Activated CD4-positive, alpha-beta memory T cell treated with anti-CD3 and anti-CD28 coated beads, Interleukin-2, amount 10 ng/mL, durations not matched to agents 7 days and 5 days (primary cell): ENCODE measurements at regions not wholly inside any gene's neighbourhood (a gene's known extent, or its start where the extent isn't known, plus 50 kb on each side); places are given as distances from the start of the nearest gene placed in this dataset.
"Not testable (repeated sequence)": the region's sequence is repeated elsewhere in the genome, so short reads cannot be mapped to it uniquely, and the experiment has no call there.

ENCODE experiments used
- CTCF ChIA-PET: fragments of 350-600 bp; sonication (Branson Sonifier 250); formaldehyde crosslinking; loops from one replicate; lab custom pipeline; 2021; ENCODE audit warnings: antibody characterized with exemption, inconsistent platforms; lab: Charles Lee
- POLR2A ChIA-PET: fragments of 350-600 bp; sonication (Branson Sonifier 250); formaldehyde crosslinking; loops from one replicate; lab custom pipeline; 2021; ENCODE audit warnings: antibody characterized with exemption; lab: Charles Lee
- DNase-seq: peaks from one replicate; pipeline ENCODE4 v3.0.0-alpha.2; 2020
- H3K27ac Mint-ChIP-seq: one replicate; pipeline ENCODE4 v1.8.0; 2021; ENCODE audit warnings: mild to moderate bottlenecking, mixed read lengths
- H3K27me3 Mint-ChIP-seq: one replicate; pipeline ENCODE4 v1.8.0; 2021; ENCODE audit warnings: mixed read lengths
- H3K36me3 Mint-ChIP-seq: one replicate; pipeline ENCODE4 v1.8.0; 2021; ENCODE audit warnings: low read depth, mixed read lengths
- H3K4me1 Mint-ChIP-seq: one replicate; pipeline ENCODE4 v1.8.0; 2021; ENCODE audit warnings: mixed read lengths
- H3K4me3 Mint-ChIP-seq: one replicate; pipeline ENCODE4 v1.8.0; 2021; ENCODE audit warnings: mild to moderate bottlenecking, mixed read lengths
- H3K9me3 Mint-ChIP-seq: one replicate; pipeline ENCODE4 v1.8.0; 2021; ENCODE audit warnings: mixed read lengths

DNA sequence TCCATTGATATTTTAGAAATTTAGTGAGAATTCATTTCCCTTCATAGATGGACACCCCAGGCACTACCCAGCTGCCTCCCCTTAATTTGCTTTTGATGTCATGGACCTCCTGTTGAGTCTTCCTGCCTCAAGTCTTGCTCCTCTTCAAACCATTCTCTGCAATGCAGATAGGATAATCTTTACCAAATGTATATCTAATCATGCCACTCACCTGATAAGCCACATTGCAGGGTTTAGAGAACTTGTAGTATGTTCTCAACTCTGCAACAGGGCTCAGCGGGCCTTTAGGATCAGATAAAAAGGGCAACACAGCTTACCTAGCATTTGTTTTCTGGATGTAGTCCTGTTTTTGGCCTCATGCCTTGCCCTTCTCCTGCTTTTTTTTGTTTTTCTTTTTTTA, 234.5 kb downstream of the EMP1 start:
- POLR2A ChIA-PET, result no interaction called here
- H3K9me3 Mint-ChIP-seq, result no peaks in the 10 kb centered on the region
- CTCF ChIA-PET, result no interaction called here

DNA sequence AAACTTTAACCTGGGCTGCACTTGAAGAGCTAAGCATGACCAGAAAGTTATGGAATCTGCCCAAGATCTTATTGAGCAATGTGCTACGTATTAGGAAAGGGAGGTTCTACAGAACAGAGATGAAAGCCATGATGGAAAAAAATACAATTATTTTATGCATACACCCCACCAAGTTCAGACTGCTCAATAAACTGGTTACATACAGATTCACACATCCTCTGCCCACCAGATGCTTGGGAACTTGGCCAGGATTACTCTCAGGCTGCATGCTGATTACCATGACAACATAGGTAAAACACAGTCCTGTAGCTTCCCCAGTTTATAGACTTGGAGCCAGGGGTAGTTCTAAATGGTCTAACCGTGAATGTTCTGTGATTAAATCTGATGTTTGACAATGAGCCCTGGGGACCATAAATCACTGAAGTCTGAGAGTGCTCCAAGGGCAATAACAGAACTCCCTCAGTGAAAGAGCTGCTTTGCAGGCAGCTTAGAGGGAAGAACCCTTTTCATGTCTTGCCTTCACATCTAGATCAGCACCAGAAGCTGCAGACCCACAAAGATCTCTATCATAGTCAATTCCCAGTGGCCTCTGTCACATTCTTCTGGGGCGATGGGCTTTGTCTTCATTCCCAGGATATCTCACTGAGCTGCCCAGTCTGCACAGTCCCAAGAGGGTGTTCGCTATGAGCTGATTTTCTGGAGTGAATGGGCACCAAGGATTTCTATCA, 232.2 kb downstream of the EMP1 start:
- Mint-ChIP-seq H3K4me3 (no peak overlapping the region), H3K36me3 (no peaks in the 10 kb centered on the region), H3K9me3 (no peaks in the 10 kb centered on the region), H3K27me3 (peaks cover 2% of the 10 kb centered on the region), H3K27ac (no peak overlapping the region), H3K4me1 (no peaks in the 10 kb centered on the region)
- ChIA-PET POLR2A (no interaction called here), CTCF (no interaction called here)
- DNase-seq, result no peak

More for the DNA sequence above, 234.5 kb downstream of the EMP1 start:
- H3K4me1 Mint-ChIP-seq, result no peaks in the 10 kb centered on the region
- no peak overlapping the region for H3K27ac Mint-ChIP-seq
- DNase-seq, result no peak
- peaks cover 2% of the 10 kb centered on the region for H3K27me3 Mint-ChIP-seq
- H3K36me3 Mint-ChIP-seq, result no peaks in the 10 kb centered on the region
- no peak overlapping the region for H3K4me3 Mint-ChIP-seq

DNA sequence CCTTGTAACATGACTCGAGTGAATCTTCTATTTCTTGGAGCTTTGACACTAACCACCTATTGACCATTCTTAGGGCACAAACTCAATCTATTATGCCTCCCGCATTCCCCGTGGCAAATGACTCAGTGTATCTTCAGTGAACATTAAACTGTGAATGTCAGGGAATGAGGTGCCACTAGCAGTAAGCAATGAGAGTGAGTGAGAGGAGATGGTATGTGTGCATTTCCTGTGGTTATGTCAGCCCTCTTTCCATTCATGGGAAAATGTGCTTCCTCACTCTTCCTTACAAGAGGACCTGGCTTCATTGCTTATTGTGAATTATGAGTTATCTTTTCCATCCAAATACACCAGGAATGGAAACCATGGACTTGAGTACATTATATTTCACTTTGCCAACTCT, 229.2 kb downstream of the EMP1 start:
- no peak for DNase-seq
- Mint-ChIP-seq H3K9me3 (no peaks in the 10 kb centered on the region), H3K27me3 (no peaks in the 10 kb centered on the region), H3K4me3 (no peak overlapping the region), H3K4me1 (no peaks in the 10 kb centered on the region), H3K36me3 (no peaks in the 10 kb centered on the region), H3K27ac (no peak overlapping the region)
- ChIA-PET CTCF (no interaction called here), POLR2A (no interaction called here)

DNA sequence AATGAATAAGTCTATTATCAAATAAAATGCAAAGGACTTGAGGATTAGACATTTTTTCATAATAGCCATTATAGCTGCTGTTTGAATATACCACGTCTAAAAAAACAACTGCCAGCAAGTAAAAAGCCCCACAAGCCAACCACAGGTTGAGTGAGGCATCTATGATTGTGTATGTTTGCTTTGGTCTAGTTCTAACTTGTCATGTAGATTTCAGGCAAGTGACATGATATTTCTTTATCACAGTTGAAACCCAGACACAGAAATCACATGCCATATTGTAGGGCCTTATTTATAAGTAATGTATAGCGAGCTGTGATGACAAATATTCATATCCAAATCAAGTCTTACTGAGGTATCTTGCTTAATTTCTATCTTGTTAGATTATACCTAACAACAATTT, 225.8 kb downstream of the EMP1 start:
- ChIA-PET CTCF (no interaction called here), POLR2A (no interaction called here)
- Mint-ChIP-seq H3K27ac (no peak overlapping the region), H3K4me3 (no peak overlapping the region), H3K36me3 (no peaks in the 10 kb centered on the region), H3K9me3 (no peaks in the 10 kb centered on the region), H3K27me3 (no peaks in the 10 kb centered on the region), H3K4me1 (no peaks in the 10 kb centered on the region)
- no peak for DNase-seq

DNA sequence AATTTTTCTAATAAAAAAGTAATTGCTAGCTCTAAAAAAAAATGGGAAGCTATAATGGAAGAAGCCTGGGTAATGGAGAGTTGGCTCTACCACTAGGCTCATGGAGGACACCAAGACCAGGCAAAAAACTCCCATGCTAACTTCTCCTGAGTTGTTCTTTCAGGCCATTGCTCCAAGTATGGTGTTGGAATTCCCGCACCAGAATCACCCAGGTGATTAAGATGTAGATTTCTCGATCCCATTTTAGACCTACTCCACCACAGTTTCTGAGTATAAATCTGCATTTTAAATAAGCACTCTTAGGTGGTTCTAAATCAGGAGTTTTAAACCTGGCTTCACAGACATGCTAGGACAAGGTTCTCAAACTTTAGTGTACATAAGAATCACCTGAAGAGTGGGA, 221.0 kb downstream of the EMP1 start:
- no peaks in the 10 kb centered on the region for H3K36me3 Mint-ChIP-seq
- CTCF ChIA-PET, result no interaction called here
- H3K9me3 Mint-ChIP-seq, result no peaks in the 10 kb centered on the region
- POLR2A ChIA-PET, result no interaction called here
- H3K27ac Mint-ChIP-seq, result no peak overlapping the region
- H3K4me1 Mint-ChIP-seq, result no peaks in the 10 kb centered on the region
- peaks cover 4% of the 10 kb centered on the region for H3K27me3 Mint-ChIP-seq
- H3K4me3 Mint-ChIP-seq, result no peak overlapping the region
- no peak for DNase-seq

DNA sequence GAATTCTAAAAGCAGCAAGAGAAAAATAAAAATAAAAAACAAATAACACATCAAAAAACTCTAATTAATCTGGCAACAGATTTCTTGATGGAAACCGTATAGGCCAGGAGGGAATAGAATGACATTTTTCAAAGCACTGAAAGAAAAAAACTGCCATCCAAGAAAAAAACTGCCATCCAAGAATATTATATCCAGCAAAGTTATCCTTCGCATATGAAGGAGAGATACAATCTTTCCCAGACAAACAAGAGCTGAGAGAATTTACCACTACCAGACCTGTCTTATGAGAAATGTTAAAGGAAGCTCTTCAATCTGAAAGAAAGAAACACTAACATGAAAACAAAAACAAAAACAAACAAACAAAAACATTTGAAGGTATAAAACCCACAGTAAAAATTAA, 214.8 kb downstream of the EMP1 start:
- no peaks in the 10 kb centered on the region for H3K4me1 Mint-ChIP-seq
- POLR2A ChIA-PET, result no interaction called here
- H3K4me3 Mint-ChIP-seq, result no peak overlapping the region
- peaks cover 4% of the 10 kb centered on the region for H3K9me3 Mint-ChIP-seq
- CTCF ChIA-PET, result no interaction called here
- no peaks in the 10 kb centered on the region for H3K36me3 Mint-ChIP-seq
- H3K27me3 Mint-ChIP-seq, result peaks cover 4% of the 10 kb centered on the region
- no peak overlapping the region for H3K27ac Mint-ChIP-seq
- no peak for DNase-seq

DNA sequence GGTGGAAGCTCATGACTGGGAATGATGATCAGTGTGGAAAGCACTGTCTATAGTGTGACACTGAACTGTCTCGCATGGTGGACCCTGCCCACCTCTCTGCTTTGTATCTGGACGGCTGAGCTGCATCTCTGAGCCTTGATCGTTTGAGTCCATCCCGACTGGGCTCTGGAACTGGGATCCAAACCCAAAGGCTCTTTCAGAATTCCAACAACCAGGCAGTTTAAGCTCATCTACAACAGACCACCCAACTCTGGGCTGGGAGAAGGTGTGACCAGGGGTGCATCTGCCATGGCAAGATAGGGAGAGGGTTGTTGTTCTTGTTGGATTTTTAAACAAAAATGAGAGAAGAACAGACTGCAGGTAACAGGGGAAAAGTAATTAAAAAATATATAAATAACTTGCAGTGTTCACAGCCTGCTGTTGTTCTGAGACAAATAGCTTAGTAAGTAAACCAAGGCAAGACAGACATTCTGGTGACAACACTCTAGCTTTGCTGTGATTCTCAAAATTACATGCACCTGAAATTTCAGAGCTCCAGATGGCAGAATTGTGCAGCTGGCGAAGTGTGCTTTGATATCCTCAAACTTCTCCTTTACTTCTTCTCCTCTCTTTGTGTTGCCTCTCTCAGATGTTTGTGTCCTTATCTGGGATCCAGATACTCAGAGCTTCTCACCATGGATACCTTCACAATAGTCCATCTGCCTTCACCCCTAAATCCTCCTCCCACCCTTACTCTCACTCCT, 209.6 kb downstream of the EMP1 start:
- H3K27ac Mint-ChIP-seq, result no peak overlapping the region
- no peaks in the 10 kb centered on the region for H3K27me3 Mint-ChIP-seq
- DNase-seq, result no peak
- CTCF ChIA-PET, result interaction anchor here (1.3 kb wide), 1 partner anchor 44 kb away, joined by 3 read pairs; no protein-coding TSS in a partner anchor
- no peaks in the 10 kb centered on the region for H3K4me1 Mint-ChIP-seq
- H3K36me3 Mint-ChIP-seq, result no peaks in the 10 kb centered on the region
- POLR2A ChIA-PET, result no interaction called here
- no peak overlapping the region for H3K4me3 Mint-ChIP-seq
- H3K9me3 Mint-ChIP-seq, result peaks cover 4% of the 10 kb centered on the region

DNA sequence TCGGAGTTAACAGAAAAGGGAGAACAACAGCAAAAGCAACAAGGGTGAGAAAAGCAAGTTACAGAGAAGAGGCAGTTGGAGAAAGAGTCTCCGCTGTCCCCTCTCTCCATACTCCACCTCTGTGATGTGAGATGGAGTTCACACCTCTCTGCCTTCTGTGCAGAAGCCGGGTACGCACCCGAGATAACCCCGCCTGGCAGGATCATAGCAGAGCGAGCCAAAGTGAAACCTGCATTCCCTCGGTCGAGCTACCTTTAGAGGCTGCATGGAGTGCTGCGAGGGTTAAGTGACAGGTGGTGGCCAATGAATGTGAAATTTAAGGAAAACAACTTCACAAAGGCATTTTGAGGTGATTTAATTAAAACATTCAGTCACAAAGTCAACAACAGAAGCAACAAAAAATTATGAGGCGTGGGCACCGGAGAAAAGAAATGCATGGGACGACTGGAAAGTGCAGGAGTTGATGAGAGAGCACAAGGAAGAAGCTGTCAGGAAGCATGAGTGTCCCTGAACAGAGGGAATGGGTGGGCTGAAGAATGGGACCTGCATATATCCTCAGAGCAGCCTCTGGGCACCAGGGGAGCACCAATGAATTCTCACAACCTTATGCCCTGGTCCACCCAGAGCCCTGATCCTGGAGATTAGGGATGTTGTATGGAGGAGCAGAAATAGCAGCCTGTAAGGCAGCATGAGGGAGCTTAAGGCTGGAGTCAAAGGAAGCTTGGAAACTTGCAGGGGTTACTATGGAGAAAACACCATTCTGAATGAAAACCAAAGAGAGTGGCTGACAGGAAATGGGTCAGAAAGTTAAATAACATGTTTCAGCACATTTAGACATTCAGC, 208.3 kb downstream of the EMP1 start:
- Mint-ChIP-seq H3K4me3 (no peak overlapping the region), H3K27me3 (no peaks in the 10 kb centered on the region), H3K9me3 (no peaks in the 10 kb centered on the region), H3K4me1 (no peaks in the 10 kb centered on the region), H3K36me3 (no peaks in the 10 kb centered on the region), H3K27ac (no peak overlapping the region)
- DNase-seq, result no peak
- CTCF ChIA-PET, result interaction anchor here (1.3 kb wide), 1 partner anchor 43 kb away, joined by 3 read pairs; no protein-coding TSS in a partner anchor
- POLR2A ChIA-PET, result no interaction called here

DNA sequence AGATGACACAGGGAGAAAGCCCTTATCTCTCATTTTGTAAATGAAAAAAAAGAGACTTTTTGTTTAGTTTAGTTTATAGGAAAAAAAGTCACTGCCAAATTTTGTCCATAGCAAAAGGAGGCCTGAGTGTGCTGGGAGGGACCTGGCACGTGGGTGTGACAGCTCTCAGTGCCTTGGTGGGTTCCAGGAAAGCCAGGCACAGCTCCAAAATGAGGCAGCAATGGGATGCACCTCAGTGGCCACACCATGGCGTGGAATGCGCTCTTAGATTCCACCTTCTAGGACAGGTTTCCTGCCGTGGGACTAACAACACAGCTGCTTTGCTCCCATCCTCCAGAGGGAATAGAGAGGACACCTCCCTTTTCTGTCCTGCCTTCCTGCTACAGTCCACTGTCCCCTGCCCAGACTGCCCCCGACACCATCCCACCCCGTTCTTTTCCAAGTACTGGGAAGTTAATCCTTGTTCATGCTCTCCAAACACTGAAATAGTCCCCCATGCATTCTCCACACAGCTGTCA, 207.6 kb downstream of the EMP1 start:
- ChIA-PET CTCF (no interaction called here), POLR2A (no interaction called here)
- Mint-ChIP-seq H3K36me3 (no peaks in the 10 kb centered on the region), H3K27me3 (no peaks in the 10 kb centered on the region), H3K4me3 (no peak overlapping the region), H3K4me1 (no peaks in the 10 kb centered on the region), H3K9me3 (no peaks in the 10 kb centered on the region), H3K27ac (no peak overlapping the region)
- no peak for DNase-seq

DNA sequence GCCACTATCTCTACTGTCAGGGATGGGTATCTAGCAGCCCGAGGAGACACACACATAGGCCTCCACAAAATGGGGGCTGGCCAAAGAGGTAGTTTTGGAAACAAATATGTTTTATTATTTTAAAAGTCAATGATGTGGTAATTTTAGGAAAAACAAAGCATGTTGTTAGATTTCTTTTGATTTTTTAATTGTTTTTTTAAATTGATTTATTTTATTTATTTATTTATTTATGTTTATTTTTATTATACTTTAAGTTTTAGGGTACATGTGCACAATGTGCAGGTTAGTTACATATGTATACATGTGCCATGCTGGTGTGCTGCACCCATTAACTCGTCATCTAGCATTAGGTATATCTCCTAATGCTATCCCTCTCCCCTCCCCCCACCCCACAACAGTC, 194.8 kb downstream of the EMP1 start:
- H3K36me3 Mint-ChIP-seq, POLR2A ChIA-PET, H3K27ac Mint-ChIP-seq, DNase-seq, H3K27me3 Mint-ChIP-seq, H3K9me3 Mint-ChIP-seq, CTCF ChIA-PET, H3K4me1 Mint-ChIP-seq, H3K4me3 Mint-ChIP-seq: not testable (repeated sequence)

DNA sequence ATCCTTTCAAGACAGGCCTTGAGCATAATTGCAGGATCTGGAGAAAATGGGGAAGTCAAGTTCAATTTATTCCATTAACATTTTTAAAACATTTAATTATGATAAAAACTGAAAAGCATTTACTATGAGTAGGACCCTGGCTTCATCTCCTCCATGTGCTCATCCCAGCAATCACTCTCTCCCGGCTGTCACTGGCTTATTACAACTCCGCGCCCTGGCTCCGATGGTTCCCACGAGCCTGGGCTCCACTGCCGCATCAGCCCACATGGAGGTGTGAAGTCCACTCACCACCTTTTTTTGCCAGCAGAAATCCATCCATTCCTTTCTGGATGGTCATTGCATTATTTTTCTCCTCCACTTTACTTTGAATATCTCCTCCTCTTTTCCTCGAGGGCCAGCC, 194.4 kb downstream of the EMP1 start:
- no peak for DNase-seq
- no peaks in the 10 kb centered on the region for H3K27me3 Mint-ChIP-seq
- POLR2A ChIA-PET, result no interaction called here
- no peaks in the 10 kb centered on the region for H3K4me1 Mint-ChIP-seq
- H3K4me3 Mint-ChIP-seq, result no peak overlapping the region
- H3K36me3 Mint-ChIP-seq, result no peaks in the 10 kb centered on the region
- CTCF ChIA-PET, result no interaction called here
- no peak overlapping the region for H3K27ac Mint-ChIP-seq
- H3K9me3 Mint-ChIP-seq, result no peaks in the 10 kb centered on the region

DNA sequence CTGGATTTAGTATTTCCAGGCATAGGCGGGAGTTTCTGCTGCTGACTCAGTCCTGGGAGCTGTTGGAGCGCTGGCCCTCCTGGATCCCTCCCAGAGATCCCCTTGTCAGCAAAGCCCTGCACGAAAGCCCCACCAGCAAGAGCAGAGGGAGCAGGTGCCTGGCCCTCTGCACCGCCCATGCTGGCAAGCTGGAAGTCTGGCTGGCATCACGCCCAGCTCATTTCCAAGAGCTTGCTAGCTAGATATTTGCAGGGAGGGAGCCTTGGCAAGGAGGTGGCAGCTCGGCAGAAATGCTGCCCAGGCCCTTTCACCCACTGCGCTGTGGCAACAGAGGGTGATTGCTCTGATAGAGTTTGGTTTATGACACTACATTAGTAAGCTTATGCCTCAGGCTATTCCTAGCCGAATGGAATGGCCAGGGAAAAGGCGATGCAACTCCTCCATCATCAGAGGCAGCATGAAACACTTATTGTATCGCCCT, 193.9 kb downstream of the EMP1 start:
- no peaks in the 10 kb centered on the region for H3K9me3 Mint-ChIP-seq

DNA sequence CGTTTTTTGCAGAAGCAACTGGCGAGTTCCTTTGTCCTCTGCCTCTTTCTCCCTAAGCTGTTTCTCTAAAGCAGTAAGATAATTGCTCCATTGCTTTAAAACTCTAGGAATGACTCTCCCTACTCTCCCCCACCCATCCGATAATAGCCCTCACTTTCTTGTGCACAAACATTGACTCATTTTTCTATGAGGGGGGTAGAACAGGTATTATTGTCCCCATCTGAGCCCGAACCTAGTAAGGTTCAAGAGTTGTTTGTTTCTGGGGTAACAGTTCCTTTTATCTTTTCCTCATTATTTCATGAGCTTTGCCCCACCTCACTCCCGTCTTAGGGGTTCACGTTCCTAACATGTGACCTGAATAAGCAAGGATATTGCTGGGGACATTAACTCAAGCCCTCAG, 190.6 kb downstream of the EMP1 start:
- CTCF ChIA-PET, result no interaction called here
- no peaks in the 10 kb centered on the region for H3K36me3 Mint-ChIP-seq
- no peaks in the 10 kb centered on the region for H3K9me3 Mint-ChIP-seq
- no peak overlapping the region for H3K27ac Mint-ChIP-seq
- no peaks in the 10 kb centered on the region for H3K4me1 Mint-ChIP-seq
- peaks cover 3% of the 10 kb centered on the region for H3K27me3 Mint-ChIP-seq
- POLR2A ChIA-PET, result no interaction called here
- no peak for DNase-seq
- no peak overlapping the region for H3K4me3 Mint-ChIP-seq

More for the DNA sequence above, 193.9 kb downstream of the EMP1 start:
- no peaks in the 10 kb centered on the region for H3K36me3 Mint-ChIP-seq
- no peak overlapping the region for H3K27ac Mint-ChIP-seq
- POLR2A ChIA-PET, result no interaction called here
- DNase-seq, result no peak
- H3K4me1 Mint-ChIP-seq, result no peaks in the 10 kb centered on the region
- no peak overlapping the region for H3K4me3 Mint-ChIP-seq
- no peaks in the 10 kb centered on the region for H3K27me3 Mint-ChIP-seq
- CTCF ChIA-PET, result no interaction called here
